ENCODE measurements at regions not wholly inside any gene's neighbourhood (a gene's known extent, or its start where the extent isn't known, plus 50 kb on each side); places are given as distances from the start of the nearest gene placed in this dataset.

DNA sequence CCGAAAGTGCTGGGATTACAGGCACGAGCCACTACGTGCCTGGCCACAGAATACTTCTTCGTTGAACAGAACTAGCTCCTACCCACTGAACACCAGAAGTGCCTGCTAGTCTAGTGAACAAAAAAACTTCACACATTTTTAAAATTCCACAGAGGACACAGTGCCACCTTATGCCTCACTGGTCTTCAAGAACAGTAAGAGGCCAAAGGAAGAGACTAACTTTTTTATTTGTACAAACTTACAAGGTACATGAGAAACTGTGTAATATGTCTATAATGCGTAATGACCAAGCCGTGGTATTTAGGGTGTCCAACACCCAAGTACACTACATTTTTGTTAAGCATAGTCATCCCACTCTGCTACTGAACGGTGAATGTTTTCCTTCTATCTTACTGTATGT lies 144.4 kb upstream of the PTER start:
- no peak for FAIRE-seq
- Histone ChIP-seq H3K36me3 (ENCODE audit: control insufficient read depth, insufficient read depth, low read length) (no peaks in the 10 kb centered on the region), H4K20me1 (replicated peaks; ENCODE audit: control insufficient read depth, insufficient read depth, low read length) (no peaks in the 10 kb centered on the region), H2AFZ (ENCODE audit: low read depth, low read length) (no peak overlapping the region), H3K9me1 (ENCODE audit: control insufficient read depth, insufficient read depth, low read length) (no peaks in the 10 kb centered on the region), H3K27me3 (ENCODE audit: control insufficient read depth in 2 of 2, insufficient read depth in 2 of 2, low read length in 2 of 2) (no peaks in the 10 kb centered on the region; a peak in 1 of 5 replicates), H3K4me2 (ENCODE audit: insufficient read depth, low read length) (no peak overlapping the region), H3K9ac (ENCODE audit: insufficient read depth in 1 of 2, low read depth in 2 of 2, low read length in 2 of 2) (no peak overlapping the region), H3K4me1 (replicated peaks in 1 of 2; ENCODE audit: control insufficient read depth in 2 of 2, insufficient read depth in 2 of 2, low read length in 2 of 2) (no peaks in the 10 kb centered on the region), H3K9me3 (replicated peaks; ENCODE audit: control insufficient read depth, insufficient read depth, low read depth, low read length) (no peaks in the 10 kb centered on the region), H3K27ac (ENCODE audit: extremely low read depth, low read depth, low read length) (no peak overlapping the region), H3K4me3 (no peak overlapping the region), H3K79me2 (ENCODE audit: control insufficient read depth, insufficient read depth, low read length) (no peaks in the 10 kb centered on the region)
- no TSS peak for BruUV-seq (replicated peaks)
- ChIA-PET CTCF (ENCODE audit: low intra/inter-chr PET ratio) (no interaction called here), POLR2A (no interaction called here)
- no peak for ATAC-seq
- under 1% methylated on average over 7 of the region's 7 CpGs for WGBS (ENCODE audit: insufficient coverage, low coverage, missing lambda C conversion rate)
- in situ Hi-C loops (cut with MboI): no loop called here
- DNase-seq (ENCODE audit: extremely low read depth in 1 of 4, low spot score in 3 of 4): no peak
- intact Hi-C loops (cut with micrococcal nuclease): no loop called here
- TF ChIP-seq HMG20A (CRISPR knock-in tag; conservative IDR thresholded peaks at IDR 0.05) (no peak), EWSR1 (IDR thresholded peaks at IDR 0.05; ENCODE audit: borderline replicate concordance, low read depth, partially characterized antibody) (no peak), PML (IDR thresholded peaks at IDR 0.05; ENCODE audit: low read length) (no peak)

DNA sequence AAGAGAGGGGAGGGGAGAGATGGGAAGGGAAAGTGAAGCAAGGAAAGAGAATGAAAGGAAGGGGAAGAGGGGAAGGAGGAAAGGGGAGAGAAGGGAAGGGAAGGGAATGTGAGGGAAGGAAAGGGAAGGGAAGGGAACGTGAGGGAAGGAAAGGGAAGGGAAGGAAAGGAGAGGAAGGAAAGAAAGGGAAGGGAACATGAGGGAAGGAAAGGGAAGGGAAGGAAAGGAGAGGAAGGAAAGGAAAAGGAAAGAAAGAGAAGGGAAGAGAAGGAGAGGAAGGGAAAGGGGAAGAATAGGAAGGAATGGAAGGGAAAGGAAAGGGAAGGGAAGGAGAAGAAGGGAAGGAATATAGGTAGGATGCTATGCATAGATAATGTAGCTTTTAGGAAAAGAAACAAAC lies 139.7 kb upstream of the PTER start:
- Histone ChIP-seq H3K27ac (ENCODE audit: extremely low read depth, low read depth, low read length) (no peak overlapping the region), H4K20me1 (replicated peaks; ENCODE audit: control insufficient read depth, insufficient read depth, low read length) (no peaks in the 10 kb centered on the region), H2AFZ (ENCODE audit: low read depth, low read length) (no peak overlapping the region), H3K27me3 (ENCODE audit: control insufficient read depth in 2 of 2, insufficient read depth in 2 of 2, low read length in 2 of 2) (no peaks in the 10 kb centered on the region; a peak in 1 of 5 replicates), H3K9me3 (replicated peaks; ENCODE audit: control insufficient read depth, insufficient read depth, low read depth, low read length) (no peaks in the 10 kb centered on the region), H3K9me1 (ENCODE audit: control insufficient read depth, insufficient read depth, low read length) (no peaks in the 10 kb centered on the region), H3K36me3 (ENCODE audit: control insufficient read depth, insufficient read depth, low read length) (no peaks in the 10 kb centered on the region), H3K9ac (ENCODE audit: insufficient read depth in 1 of 2, low read depth in 2 of 2, low read length in 2 of 2) (no peak overlapping the region), H3K4me1 (replicated peaks in 1 of 2; ENCODE audit: control insufficient read depth in 2 of 2, insufficient read depth in 2 of 2, low read length in 2 of 2) (no peaks in the 10 kb centered on the region), H3K4me3 (no peak overlapping the region), H3K4me2 (ENCODE audit: insufficient read depth, low read length) (no peak overlapping the region), H3K79me2 (ENCODE audit: control insufficient read depth, insufficient read depth, low read length) (no peaks in the 10 kb centered on the region)
- TF ChIP-seq, protein P1, sequence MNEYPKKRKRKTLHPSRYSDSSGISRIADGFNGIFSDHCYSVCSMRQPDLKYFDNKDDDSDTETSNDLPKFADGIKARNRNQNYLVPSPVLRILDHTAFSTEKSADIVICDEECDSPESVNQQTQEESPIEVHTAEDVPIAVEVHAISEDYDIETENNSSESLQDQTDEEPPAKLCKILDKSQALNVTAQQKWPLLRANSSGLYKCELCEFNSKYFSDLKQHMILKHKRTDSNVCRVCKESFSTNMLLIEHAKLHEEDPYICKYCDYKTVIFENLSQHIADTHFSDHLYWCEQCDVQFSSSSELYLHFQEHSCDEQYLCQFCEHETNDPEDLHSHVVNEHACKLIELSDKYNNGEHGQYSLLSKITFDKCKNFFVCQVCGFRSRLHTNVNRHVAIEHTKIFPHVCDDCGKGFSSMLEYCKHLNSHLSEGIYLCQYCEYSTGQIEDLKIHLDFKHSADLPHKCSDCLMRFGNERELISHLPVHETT (CRISPR knock-in tag; conservative IDR thresholded peaks at IDR 0.05 in 1 of 2, IDR thresholded peaks at IDR 0.05 in 1 of 2): no peak
- TF ChIP-seq, protein P2, sequence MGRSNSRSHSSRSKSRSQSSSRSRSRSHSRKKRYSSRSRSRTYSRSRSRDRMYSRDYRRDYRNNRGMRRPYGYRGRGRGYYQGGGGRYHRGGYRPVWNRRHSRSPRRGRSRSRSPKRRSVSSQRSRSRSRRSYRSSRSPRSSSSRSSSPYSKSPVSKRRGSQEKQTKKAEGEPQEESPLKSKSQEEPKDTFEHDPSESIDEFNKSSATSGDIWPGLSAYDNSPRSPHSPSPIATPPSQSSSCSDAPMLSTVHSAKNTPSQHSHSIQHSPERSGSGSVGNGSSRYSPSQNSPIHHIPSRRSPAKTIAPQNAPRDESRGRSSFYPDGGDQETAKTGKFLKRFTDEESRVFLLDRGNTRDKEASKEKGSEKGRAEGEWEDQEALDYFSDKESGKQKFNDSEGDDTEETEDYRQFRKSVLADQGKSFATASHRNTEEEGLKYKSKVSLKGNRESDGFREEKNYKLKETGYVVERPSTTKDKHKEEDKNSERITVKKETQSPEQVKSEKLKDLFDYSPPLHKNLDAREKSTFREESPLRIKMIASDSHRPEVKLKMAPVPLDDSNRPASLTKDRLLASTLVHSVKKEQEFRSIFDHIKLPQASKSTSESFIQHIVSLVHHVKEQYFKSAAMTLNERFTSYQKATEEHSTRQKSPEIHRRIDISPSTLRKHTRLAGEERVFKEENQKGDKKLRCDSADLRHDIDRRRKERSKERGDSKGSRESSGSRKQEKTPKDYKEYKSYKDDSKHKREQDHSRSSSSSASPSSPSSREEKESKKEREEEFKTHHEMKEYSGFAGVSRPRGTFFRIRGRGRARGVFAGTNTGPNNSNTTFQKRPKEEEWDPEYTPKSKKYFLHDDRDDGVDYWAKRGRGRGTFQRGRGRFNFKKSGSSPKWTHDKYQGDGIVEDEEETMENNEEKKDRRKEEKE (IDR thresholded peaks at IDR 0.05; ENCODE audit: borderline replicate concordance in 1 of 2, control insufficient read depth in 1 of 2, low read depth in 2 of 2, low read length in 1 of 2): 0 out of 4 replicates have a peak, but pooled peaks of 1 of the 2 experiments have one; percentile 55
- TF ChIP-seq KLF16 (IDR thresholded peaks at IDR 0.05): no peak
- peak; percentile 12 for TF ChIP-seq CREBBP (IDR thresholded peaks at IDR 0.05; ENCODE audit: low read depth, low read length)
- POLR2A ChIA-PET: no interaction called here
- BruUV-seq (replicated peaks): no TSS peak
- FAIRE-seq: no peak
- in situ Hi-C loops (cut with MboI): no loop called here
- no peak for ATAC-seq
- intact Hi-C loops (cut with micrococcal nuclease): no loop called here
- CTCF ChIA-PET (ENCODE audit: low intra/inter-chr PET ratio): no interaction called here
- 0% methylated on average over 1 of the region's 1 CpG for WGBS (ENCODE audit: insufficient coverage, low coverage, missing lambda C conversion rate)
- DNase-seq (ENCODE audit: extremely low read depth in 1 of 4, low spot score in 3 of 4): no peak
